Gastroesophageal sphincter (tissue), 4 donors: ENCODE measurements at regions not wholly inside any gene's neighbourhood (a gene's known extent, or its start where the extent isn't known, plus 50 kb on each side); places are given as distances from the start of the nearest gene placed in this dataset.

Source experiments
- ATAC-seq: fragments of 150-250 bp; one replicate; pipeline ENCODE4 v1.9.1; 2016; ENCODE audit warnings: mild to moderate bottlenecking, moderate library complexity
- H3K27ac ChIP-seq, 4 donors: fragments of 200-600 bp; sonication (generic) in 3 of 4; 1 replicate in 3 of 4; 2 replicates in 1 of 4; pipeline ENCODE4 v1.5.1; 2016 to 2019
- H3K27me3 ChIP-seq: fragments of 200-600 bp; sonication (generic); one replicate; pipeline ENCODE4 v1.5.1; 2019
- H3K36me3 ChIP-seq, 2 donors: fragments of 200-600 bp; sonication (generic); one replicate each; pipeline ENCODE4 v1.5.1; 2019; ENCODE audit warnings: control low read depth in 1 of 2
- H3K4me1 ChIP-seq, 3 donors: fragments of 200-600 bp; sonication (generic); 1 replicate in 2 of 3; 2 replicates in 1 of 3; pipeline ENCODE4 v1.5.1; 2016 to 2019; ENCODE audit warnings: control low read depth in 2 of 3
- H3K4me3 ChIP-seq, 2 donors: fragments of 200-600 bp; sonication (generic); one replicate each; pipeline ENCODE4 v1.5.1; 2019; ENCODE audit warnings: mild to moderate bottlenecking in 1 of 2, moderate library complexity in 1 of 2
- H3K9me3 ChIP-seq, 3 donors: fragments of 200-600 bp; sonication (generic); one replicate each; pipeline ENCODE4 v1.5.1; 2017 to 2019; ENCODE audit warnings: control low read depth in 2 of 3
- CTCF ChIP-seq, 4 experiments: fragments of 200-600 bp in 2 of 4; fragments of 450-650 bp in 2 of 4; sonication (generic) in 1 of 4; IDR thresholded peaks; one replicate each; pipeline ENCODE4 v1.5.1; 2017 to 2019; ENCODE audit warnings: antibody characterized with exemption in 4 of 4, mild to moderate bottlenecking in 2 of 4, moderate library complexity in 2 of 4
- EP300 ChIP-seq: sonication (generic); formaldehyde crosslinking; IDR thresholded peaks from one replicate; pipeline ENCODE4 v1.6.1; 2017; ENCODE audit warnings: antibody characterized with exemption, mild to moderate bottlenecking
- POLR2A ChIP-seq, 2 donors: fragments of 450-650 bp; IDR thresholded peaks; one replicate each; pipeline ENCODE4 v1.6.1; 2017; ENCODE audit warnings: antibody characterized with exemption in 2 of 2, mild to moderate bottlenecking in 2 of 2, moderate library complexity in 1 of 2
- POLR2AphosphoS5 ChIP-seq: sonication (generic); formaldehyde crosslinking; IDR thresholded peaks from one replicate; pipeline ENCODE4 v1.6.1; 2017; ENCODE audit warnings: antibody characterized with exemption
- WGBS, 2 donors: methylation state at CpG; one replicate each; pipeline ENCODE4 v1.1.5; 2018; ENCODE audit warnings: low coverage in 1 of 2; 5-methylcytosine and 5-hydroxymethylcytosine counted together

- WGBS, 2 donors, result no CpG with 5 or more reads among the region's 5 CpGs
- Histone ChIP-seq H3K27ac (no peak overlapping the region), H3K36me3 (peaks cover 0 to 59% of the 10 kb centered on the region in 2 donors), H3K4me1 (peaks cover 0 to 22% (median 10%) of the 10 kb centered on the region in 3 donors), H3K4me3 (no peak overlapping the region), H3K9me3 (no peaks in the 10 kb centered on the region), H3K27me3 (no peaks in the 10 kb centered on the region)
- ATAC-seq, result no peak
- no peak for TF ChIP-seq POLR2AphosphoS5
- no peak for TF ChIP-seq EP300
- no peak for TF ChIP-seq CTCF (IDR thresholded peaks at IDR 0.05)
- TF ChIP-seq POLR2A (IDR thresholded peaks at IDR 0.05), result no peak
These were observed 170.0 kb upstream of the ZNF267 start for GRCh38 chr16:31703526-31704128.

- H3K36me3 ChIP-seq, result peaks cover 0 to 64% of the 10 kb centered on the region in 2 donors
- no peaks in the 10 kb centered on the region for H3K9me3 ChIP-seq
- no peak overlapping the region for H3K27ac ChIP-seq
- TF ChIP-seq CTCF (IDR thresholded peaks at IDR 0.05) (no peak), POLR2A (IDR thresholded peaks at IDR 0.05) (no peak), POLR2AphosphoS5 (no peak), EP300 (no peak)
- no peak overlapping the region for H3K4me3 ChIP-seq
- H3K4me1 ChIP-seq, result peaks cover 0 to 22% (median 10%) of the 10 kb centered on the region in 3 donors
- no peaks in the 10 kb centered on the region for H3K27me3 ChIP-seq
- no CpG with 5 or more reads among the region's 9 CpGs for WGBS, 2 donors
- ATAC-seq, result no peak
These were observed 169.5 kb upstream of the ZNF267 start for GRCh38 chr16:31704138-31704537.

GRCh38 chr16:31705371-31705770 lies 168.2 kb upstream of the ZNF267 start:
- Histone ChIP-seq H3K4me1 (peaks cover 0 to 17% (median 10%) of the 10 kb centered on the region in 3 donors), H3K36me3 (peaks cover 0 to 68% of the 10 kb centered on the region in 2 donors), H3K27ac (no peak overlapping the region), H3K27me3 (no peaks in the 10 kb centered on the region), H3K9me3 (no peaks in the 10 kb centered on the region), H3K4me3 (no peak overlapping the region)
- no peak for ATAC-seq
- WGBS, 2 donors, result 92% methylated on average over 2 of the region's 5 CpGs; no CpG with 5 or more reads in 1 of the 2 donors
- TF ChIP-seq CTCF (IDR thresholded peaks at IDR 0.05) (no peak), POLR2AphosphoS5 (no peak), POLR2A (IDR thresholded peaks at IDR 0.05) (no peak), EP300 (no peak)

- H3K27me3 ChIP-seq, result no peaks in the 10 kb centered on the region
- H3K36me3 ChIP-seq, result peaks cover 0 to 68% of the 10 kb centered on the region in 2 donors
- H3K4me1 ChIP-seq, result peaks cover 0 to 8% (median 6%) of the 10 kb centered on the region in 3 donors
- WGBS, 2 donors, result no CpG with 5 or more reads among the region's 9 CpGs
- no peak overlapping the region for H3K4me3 ChIP-seq
- ATAC-seq, result no peak
- H3K9me3 ChIP-seq, result no peaks in the 10 kb centered on the region
- TF ChIP-seq CTCF (IDR thresholded peaks at IDR 0.05), result no peak
- no peak for TF ChIP-seq EP300
- no peak for TF ChIP-seq POLR2A (IDR thresholded peaks at IDR 0.05)
- TF ChIP-seq POLR2AphosphoS5, result no peak
- H3K27ac ChIP-seq, result no peak overlapping the region
These were observed 167.3 kb upstream of the ZNF267 start for GRCh38 chr16:31706318-31706717.

GRCh38 chr16:31706925-31707324 lies 166.7 kb upstream of the ZNF267 start:
- no peak for TF ChIP-seq POLR2A (IDR thresholded peaks at IDR 0.05)
- no peak for TF ChIP-seq EP300
- no peak for TF ChIP-seq CTCF (IDR thresholded peaks at IDR 0.05)
- peaks cover 0 to 2% (median 0%) of the 10 kb centered on the region in 3 donors for H3K4me1 ChIP-seq
- H3K27me3 ChIP-seq, result no peaks in the 10 kb centered on the region
- peaks cover 0 to 68% of the 10 kb centered on the region in 2 donors for H3K36me3 ChIP-seq
- H3K9me3 ChIP-seq, result no peaks in the 10 kb centered on the region
- WGBS, 2 donors, result no CpG with 5 or more reads among the region's 4 CpGs
- H3K4me3 ChIP-seq, result no peak overlapping the region
- H3K27ac ChIP-seq, result no peak overlapping the region
- no peak for ATAC-seq
